Head of caudate nucleus (tissue), 42 donors: ENCODE measurements at regions not wholly inside any gene's neighbourhood (a gene's known extent, or its start where the extent isn't known, plus 50 kb on each side); places are given as distances from the start of the nearest gene placed in this dataset.
"Not testable (repeated sequence)": the region's sequence is repeated elsewhere in the genome, so short reads cannot be mapped to it uniquely, and the experiment has no call there.

Experiments
- DNase-seq, 42 donors: peaks; one replicate each; pipeline versions ENCODE4 v3.0.0 to v3.0.0-alpha.2; 2020 to 2021; ENCODE audit warnings: mixed read lengths in 7 of 42
- intact Hi-C: fragments of 100-400 bp; cut with DNase I; formaldehyde crosslinking; loops from one replicate; pipeline ENCODE4 v1.15.0; 2022

- DNase-seq: no peak
- intact Hi-C loops: no loop called here
Observed at GRCh38 chr7:125375942-125376341, 446.3 kb upstream of the POT1 start.

GRCh38 chr7:125370502-125370901 is 440.9 kb upstream of the POT1 start:
- intact Hi-C loops: no loop called here

GRCh38 chr7:125363873-125364272 is 434.2 kb upstream of the POT1 start:
- no peak for DNase-seq
- intact Hi-C loops: no loop called here

More at GRCh38 chr7:125370502-125370901, 440.9 kb upstream of the POT1 start:
- no peak for DNase-seq

GRCh38 chr7:125358551-125359167 is 429.0 kb upstream of the POT1 start:
- DNase-seq: no peak
- intact Hi-C loops: no loop called here

- no peak for DNase-seq
- intact Hi-C loops: no loop called here
Observed at GRCh38 chr7:125357676-125358455, 428.2 kb upstream of the POT1 start.

GRCh38 chr7:125355899-125356298 is 426.3 kb upstream of the POT1 start:
- peak in 16 of 42 donors; percentile 1 to 65 (median 12) for DNase-seq
- intact Hi-C loops: no loop called here

GRCh38 chr7:125347269-125347668 is 417.6 kb upstream of the POT1 start:
- DNase-seq: no peak
- intact Hi-C loops: no loop called here

- intact Hi-C loops: no loop called here
- no peak for DNase-seq
Observed at GRCh38 chr7:125338110-125338509, 408.5 kb upstream of the POT1 start.

- intact Hi-C loops: no loop called here
- no peak for DNase-seq
Observed at GRCh38 chr7:125336326-125336725, 406.7 kb upstream of the POT1 start.

- no peak for DNase-seq
- intact Hi-C loops: no loop called here
Observed at GRCh38 chr7:125326666-125327255, 397.1 kb upstream of the POT1 start.

GRCh38 chr7:125316466-125316865 is 386.8 kb upstream of the POT1 start:
- intact Hi-C loops: no loop called here

GRCh38 chr7:125299003-125299765 is 369.6 kb upstream of the POT1 start:
- intact Hi-C loops: no loop called here
- no peak for DNase-seq

More at GRCh38 chr7:125316466-125316865, 386.8 kb upstream of the POT1 start:
- peak in 10 of 42 donors; percentile 7 to 48 (median 18) for DNase-seq

- intact Hi-C loops: no loop called here
- no peak for DNase-seq
Observed at GRCh38 chr7:125279961-125280360, 350.3 kb upstream of the POT1 start.

GRCh38 chr7:125278318-125278717 is 348.7 kb upstream of the POT1 start:
- intact Hi-C loops: no loop called here
- no peak for DNase-seq

GRCh38 chr7:125274742-125275141 is 345.1 kb upstream of the POT1 start:
- not testable (repeated sequence) for DNase-seq

GRCh38 chr7:125264174-125264856 is 334.7 kb upstream of the POT1 start:
- DNase-seq, intact Hi-C loops: not testable (repeated sequence)

More at GRCh38 chr7:125274742-125275141, 345.1 kb upstream of the POT1 start:
- intact Hi-C loops: not testable (repeated sequence)

- intact Hi-C loops, DNase-seq: not testable (repeated sequence)
Observed at GRCh38 chr7:125258876-125259417, 329.3 kb upstream of the POT1 start.

GRCh38 chr7:125257617-125258016 is 328.0 kb upstream of the POT1 start:
- DNase-seq: no peak
- intact Hi-C loops: no loop called here

- intact Hi-C loops: no loop called here
- DNase-seq: no peak
Observed at GRCh38 chr7:125256446-125256845, 326.8 kb upstream of the POT1 start.
